Liver (tissue), 3 donors: ENCODE measurements at regions not wholly inside any gene's neighbourhood (a gene's known extent, or its start where the extent isn't known, plus 50 kb on each side); places are given as distances from the start of the nearest gene placed in this dataset.

Experiments used
- CTCF ChIP-seq: fragments of 150-350 bp; IDR thresholded peaks from 2 replicates; pipeline ENCODE4 v1.5.1; 2017; ENCODE audit warnings: improper control_type of control experiment, low read depth, low read length; ENCODE audit not compliant: missing input control
- GABPA ChIP-seq, 2 donors: IDR thresholded peaks in 1 of 2; conservative IDR thresholded peaks in 1 of 2; 2 replicates each; pipeline ENCODE4 v1.6.1; 2016; ENCODE audit warnings: antibody characterized with exemption in 2 of 2, mild to moderate bottlenecking in 1 of 2, moderate library complexity in 1 of 2
- HNF4A ChIP-seq, 2 donors: conservative IDR thresholded peaks; 2 replicates each; pipeline ENCODE4 v1.6.1; 2016; ENCODE audit warnings: antibody characterized with exemption in 2 of 2, mild to moderate bottlenecking in 2 of 2
- JUND ChIP-seq, 2 donors: IDR thresholded peaks; 2 replicates each; pipeline ENCODE4 v1.6.1; 2016; ENCODE audit warnings: antibody characterized with exemption in 2 of 2
- MAX ChIP-seq: IDR thresholded peaks from 2 replicates; pipeline ENCODE4 v1.6.1; 2016; ENCODE audit warnings: antibody characterized with exemption
- RAD21 ChIP-seq, 2 donors: IDR thresholded peaks; 2 replicates each; pipeline ENCODE4 v1.6.1; 2016; ENCODE audit warnings: antibody characterized with exemption in 2 of 2, mild to moderate bottlenecking in 2 of 2
- REST ChIP-seq: IDR thresholded peaks from 2 replicates; pipeline ENCODE4 v1.6.1; 2016; ENCODE audit warnings: antibody characterized with exemption, mild to moderate bottlenecking
- RXRA ChIP-seq, 2 donors: IDR thresholded peaks; 2 replicates each; pipeline ENCODE4 v1.6.1; 2017 to 2018; ENCODE audit warnings: antibody characterized with exemption in 2 of 2, mild to moderate bottlenecking in 1 of 2
- SP1 ChIP-seq: IDR thresholded peaks from 2 replicates; pipeline ENCODE4 v1.6.1; 2018; ENCODE audit warnings: antibody characterized with exemption, mild to moderate bottlenecking
- TAF1 ChIP-seq: conservative IDR thresholded peaks from 2 replicates; pipeline ENCODE4 v1.6.1; 2016; ENCODE audit warnings: antibody characterized with exemption, mild to moderate bottlenecking
- YY1 ChIP-seq: IDR thresholded peaks from 2 replicates; pipeline ENCODE4 v1.6.1; 2016; ENCODE audit warnings: antibody characterized with exemption, mild to moderate bottlenecking
- TF ChIP-seq, protein P1 (sequence below): IDR thresholded peaks from 2 replicates; pipeline ENCODE4 v1.6.1; 2016; ENCODE audit warnings: antibody characterized with exemption
- donor health status: healthy.
- donor health status: healthy.

DNA sequence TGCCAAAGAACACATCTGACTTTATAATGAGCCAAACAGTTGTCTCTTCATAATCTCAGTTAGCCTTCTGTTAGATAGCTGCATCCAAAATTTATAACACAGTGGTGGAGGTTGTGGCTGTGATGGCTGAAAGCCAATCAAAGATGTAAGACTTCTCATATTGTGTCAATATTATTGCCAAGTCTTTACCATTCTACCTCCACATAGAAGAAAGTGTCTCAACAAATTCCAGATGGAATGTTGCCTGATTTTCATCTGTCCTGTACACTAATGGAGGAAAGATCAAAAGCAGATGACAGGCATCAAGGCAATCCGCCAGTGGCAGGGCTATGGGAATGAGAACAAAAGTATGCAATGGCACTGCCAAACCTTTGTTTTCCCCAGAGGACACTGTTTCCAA, 813.1 kb upstream of the NOVA1 start:
- TF ChIP-seq MAX (no peak), CTCF (no peak), YY1 (no peak), TAF1 (no peak), REST (no peak), GABPA (IDR thresholded peaks at IDR 0.05 in 1 of 2, conservative IDR thresholded peaks at IDR 0.05 in 1 of 2) (no peak), HNF4A (conservative IDR thresholded peaks at IDR 0.05) (no peak), RAD21 (IDR thresholded peaks at IDR 0.05) (no peak), RXRA (IDR thresholded peaks at IDR 0.05) (no peak), SP1 (no peak), JUND (IDR thresholded peaks at IDR 0.05) (no peak)
- TF ChIP-seq, protein P1, sequence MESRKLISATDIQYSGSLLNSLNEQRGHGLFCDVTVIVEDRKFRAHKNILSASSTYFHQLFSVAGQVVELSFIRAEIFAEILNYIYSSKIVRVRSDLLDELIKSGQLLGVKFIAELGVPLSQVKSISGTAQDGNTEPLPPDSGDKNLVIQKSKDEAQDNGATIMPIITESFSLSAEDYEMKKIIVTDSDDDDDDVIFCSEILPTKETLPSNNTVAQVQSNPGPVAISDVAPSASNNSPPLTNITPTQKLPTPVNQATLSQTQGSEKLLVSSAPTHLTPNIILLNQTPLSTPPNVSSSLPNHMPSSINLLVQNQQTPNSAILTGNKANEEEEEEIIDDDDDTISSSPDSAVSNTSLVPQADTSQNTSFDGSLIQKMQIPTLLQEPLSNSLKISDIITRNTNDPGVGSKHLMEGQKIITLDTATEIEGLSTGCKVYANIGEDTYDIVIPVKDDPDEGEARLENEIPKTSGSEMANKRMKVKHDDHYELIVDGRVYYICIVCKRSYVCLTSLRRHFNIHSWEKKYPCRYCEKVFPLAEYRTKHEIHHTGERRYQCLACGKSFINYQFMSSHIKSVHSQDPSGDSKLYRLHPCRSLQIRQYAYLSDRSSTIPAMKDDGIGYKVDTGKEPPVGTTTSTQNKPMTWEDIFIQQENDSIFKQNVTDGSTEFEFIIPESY = no peak
